HG03432 (cell line): ENCODE measurements at regions not wholly inside any gene's neighbourhood (a gene's known extent, or its start where the extent isn't known, plus 50 kb on each side); places are given as distances from the start of the nearest gene placed in this dataset.
A peak's percentile ranks its signal among the peaks of the same experiment; 100 is the strongest.

Source experiments
- ATAC-seq: cut with Tn5 transposase; IDR thresholded peaks from one replicate; pipeline ENCODE4 v1.9.1; 2021; ENCODE audit warnings: mild to moderate bottlenecking, moderate library complexity; ENCODE audit not compliant: unreplicated experiment

DNA sequence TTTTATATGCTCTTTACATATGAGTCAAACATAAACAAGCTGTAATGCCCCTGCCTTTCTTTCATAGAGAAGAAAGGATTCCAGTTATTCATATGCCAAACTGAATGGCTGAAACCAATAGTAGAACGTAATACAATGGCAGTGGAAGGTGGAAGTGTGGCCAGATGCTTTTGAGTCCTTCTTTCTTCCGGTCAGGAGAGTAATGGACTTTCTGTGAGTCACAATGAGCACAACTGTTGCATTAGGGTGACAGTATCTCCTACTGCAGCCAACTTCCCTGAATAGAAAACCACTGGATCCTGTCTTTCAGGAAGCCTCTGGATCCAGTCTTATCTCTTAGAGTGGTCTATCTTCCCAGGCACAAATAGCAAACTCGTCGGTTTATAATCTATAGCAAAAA, 855.2 kb downstream of the MAT2B start:
- peak; percentile 27 for ATAC-seq

DNA sequence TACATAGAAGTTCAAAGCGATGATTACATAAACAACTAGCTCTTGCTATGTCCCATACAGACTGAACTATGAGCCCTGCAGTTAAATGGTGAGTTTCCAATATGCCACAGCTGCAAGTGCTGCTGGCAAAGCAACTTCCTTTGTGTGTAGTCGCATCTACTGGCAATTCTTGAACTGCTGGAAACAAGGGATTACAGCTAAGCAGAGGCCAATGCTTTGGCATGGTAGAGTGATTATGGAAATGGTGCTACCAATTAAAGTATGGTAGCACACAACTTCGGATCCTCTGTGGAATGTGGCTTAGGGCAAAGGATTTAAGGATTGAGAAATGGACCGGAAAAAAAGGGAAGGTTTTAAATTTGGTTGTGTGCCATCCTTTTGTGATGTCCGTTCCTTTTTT, 856.6 kb downstream of the MAT2B start:
- no peak for ATAC-seq

DNA sequence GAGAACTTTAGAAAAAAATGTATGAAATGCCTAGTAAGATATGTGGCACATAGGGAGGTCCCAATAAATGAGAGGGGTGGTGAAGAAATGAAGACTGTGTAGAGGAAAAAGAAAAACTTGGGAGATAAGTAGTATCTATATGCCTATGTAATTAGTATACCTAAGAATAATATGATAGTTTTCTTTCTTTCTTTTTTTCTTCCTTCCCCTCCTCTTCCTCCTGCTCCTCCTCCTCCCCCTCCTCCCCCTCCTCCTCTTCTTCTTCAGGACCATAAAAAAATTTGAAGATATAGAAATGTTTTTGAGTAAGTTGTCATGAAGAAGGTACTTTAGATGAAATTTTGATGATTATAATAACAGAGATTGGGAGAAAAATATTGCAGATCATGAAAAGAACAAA, 857.4 kb downstream of the MAT2B start:
- no peak for ATAC-seq

DNA sequence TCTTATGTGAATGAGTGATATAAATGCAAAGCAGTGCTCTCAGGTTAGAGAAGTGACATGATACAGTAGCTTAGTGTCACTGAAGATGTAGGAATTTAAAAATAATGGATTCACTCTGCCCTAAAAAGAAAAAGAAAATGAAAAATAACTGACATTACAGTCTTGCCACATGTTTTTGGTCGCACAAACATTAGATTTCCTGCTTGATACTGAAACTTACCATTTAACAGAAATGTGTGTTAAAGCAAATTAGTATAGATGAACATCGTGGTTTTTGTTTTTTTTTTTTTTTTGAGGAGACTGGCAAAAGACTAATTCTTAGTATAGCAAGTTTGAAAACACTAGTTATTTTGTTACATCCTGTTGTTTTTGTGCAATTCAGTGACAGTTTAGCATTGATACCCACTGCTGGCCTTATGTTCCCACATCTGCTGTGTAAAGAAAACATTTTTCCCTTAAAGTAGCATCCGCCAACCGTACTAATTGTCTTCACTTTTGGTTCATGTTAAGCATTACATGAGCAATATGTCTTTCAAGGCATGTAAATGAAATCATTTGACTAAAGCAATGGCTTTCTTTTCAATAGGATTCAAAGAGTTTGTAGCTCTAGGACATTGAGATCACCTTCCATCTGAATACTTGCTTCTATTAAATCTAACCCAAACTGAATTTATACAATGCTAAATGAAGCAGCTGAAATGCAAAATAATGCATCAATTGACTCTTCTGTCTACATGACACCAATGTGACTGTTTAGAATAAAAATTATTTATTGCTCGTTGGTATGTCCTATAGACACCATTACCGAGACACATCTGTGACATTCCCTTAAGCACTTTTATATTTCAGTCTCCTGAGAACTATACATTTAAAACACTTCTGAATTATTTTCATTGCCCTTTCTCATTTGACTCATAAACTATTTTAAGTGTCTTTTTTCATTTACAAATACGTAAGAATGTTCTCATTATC, 859.1 kb downstream of the MAT2B start:
- no peak for ATAC-seq

DNA sequence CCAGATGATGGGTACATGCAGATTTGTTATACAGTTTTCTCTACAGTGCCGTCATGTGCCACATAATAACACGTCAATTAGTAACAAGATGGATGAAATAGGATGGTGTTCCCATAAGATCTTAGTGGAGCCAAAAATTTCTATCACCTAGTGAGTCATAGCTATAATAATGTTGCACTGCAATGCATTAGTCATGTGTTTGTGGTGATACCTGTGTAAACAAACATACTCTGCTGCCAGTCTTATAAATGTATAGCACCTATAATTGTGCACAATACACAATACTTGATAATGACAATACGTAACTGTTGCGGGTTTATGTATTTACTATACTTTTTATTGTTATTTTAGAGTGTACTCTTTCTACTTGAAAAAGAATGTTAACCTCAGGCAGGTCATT, 865.4 kb downstream of the MAT2B start:
- ATAC-seq = no peak

DNA sequence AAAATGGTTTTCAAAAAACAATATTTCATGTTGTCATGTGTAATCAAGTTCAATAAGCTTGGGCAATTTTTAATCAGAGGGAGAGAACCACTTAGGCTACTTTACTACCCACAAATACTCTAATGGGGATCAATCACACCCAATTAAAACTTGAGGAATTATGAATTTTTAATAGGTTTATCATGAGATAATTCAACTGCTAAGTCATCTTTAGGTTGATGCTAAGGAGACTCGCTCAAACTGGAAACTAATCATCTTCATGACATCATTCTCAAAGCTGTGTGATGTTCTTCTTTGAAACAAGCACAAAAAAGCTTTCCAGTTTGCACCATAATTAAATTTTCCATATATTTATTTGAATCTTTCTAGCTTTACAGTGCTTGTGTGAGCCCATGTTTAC, 867.5 kb downstream of the MAT2B start:
- no peak for ATAC-seq

DNA sequence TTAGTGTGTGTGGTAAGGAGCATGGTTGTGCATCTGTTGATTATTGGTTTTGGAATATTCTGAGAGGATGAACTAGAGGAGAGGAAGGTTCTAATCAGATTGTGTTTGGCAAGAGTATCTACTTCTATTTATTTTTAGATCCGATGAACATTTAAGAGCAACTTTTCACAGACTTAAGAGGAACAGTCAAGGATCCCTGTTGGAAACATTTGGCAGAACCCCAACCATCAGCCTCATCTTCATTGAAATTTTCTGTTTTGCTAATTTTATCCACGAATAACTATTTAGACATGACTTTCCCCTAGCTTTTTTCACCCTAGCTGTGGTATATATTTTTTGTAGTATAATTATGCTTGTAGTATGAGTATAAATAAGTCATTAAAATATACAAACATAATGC, 868.5 kb downstream of the MAT2B start:
- ATAC-seq = no peak

DNA sequence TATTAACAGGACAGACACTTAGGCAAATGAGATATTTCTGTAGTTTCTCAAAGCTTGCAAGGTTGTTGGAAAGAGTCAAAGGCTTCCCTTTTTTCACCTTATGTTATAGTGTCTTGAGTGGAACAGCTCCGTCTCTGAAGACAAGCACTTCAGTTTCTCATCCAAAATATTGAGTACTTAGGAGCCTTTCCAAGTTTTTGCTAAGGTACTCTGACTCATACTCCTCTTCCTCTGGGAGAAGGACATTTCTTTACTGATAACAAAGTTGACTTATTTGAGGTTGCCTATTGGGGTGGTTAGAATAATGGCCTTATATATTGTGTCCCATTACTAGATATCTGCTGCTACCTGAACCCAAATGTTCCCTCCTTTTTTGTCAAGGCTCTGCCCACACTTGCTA, 869.6 kb downstream of the MAT2B start:
- no peak for ATAC-seq

DNA sequence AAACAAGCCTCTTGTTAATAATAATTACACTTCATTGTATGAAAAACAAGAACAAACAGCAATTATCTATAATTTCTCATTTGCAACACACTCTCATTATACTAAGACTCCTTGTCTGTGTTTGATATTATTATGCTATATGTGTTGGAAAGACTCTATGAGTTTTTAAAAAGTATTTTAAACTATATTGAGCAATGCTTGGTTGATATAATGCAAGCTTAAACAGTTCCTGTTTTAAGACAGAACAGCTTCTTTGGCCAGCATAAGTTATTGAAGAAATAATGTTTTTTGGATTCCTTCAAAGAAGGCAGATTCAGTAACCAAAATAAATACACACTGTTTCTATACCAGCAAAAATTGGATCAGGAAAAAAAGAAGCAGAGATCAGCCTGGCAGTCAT, 871.4 kb downstream of the MAT2B start:
- ATAC-seq = no peak

DNA sequence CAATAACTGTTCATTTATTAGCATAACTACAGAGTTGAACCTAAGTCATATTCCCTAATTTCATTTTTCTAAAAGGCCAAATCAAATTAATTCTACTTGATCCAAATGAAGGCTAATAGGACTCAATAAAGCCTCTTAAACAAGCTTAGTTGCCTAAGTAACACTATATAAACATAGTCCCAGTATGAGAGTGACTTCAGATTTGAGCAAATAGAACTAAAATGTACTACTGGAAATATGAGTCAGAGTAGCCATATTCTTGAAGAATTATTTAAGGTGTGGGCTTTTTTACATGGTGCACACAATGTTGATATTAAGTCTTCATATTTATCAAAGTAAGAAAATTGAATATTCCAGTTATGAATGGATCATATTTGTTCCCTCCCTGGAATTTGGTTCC, 872.3 kb downstream of the MAT2B start:
- no peak for ATAC-seq

DNA sequence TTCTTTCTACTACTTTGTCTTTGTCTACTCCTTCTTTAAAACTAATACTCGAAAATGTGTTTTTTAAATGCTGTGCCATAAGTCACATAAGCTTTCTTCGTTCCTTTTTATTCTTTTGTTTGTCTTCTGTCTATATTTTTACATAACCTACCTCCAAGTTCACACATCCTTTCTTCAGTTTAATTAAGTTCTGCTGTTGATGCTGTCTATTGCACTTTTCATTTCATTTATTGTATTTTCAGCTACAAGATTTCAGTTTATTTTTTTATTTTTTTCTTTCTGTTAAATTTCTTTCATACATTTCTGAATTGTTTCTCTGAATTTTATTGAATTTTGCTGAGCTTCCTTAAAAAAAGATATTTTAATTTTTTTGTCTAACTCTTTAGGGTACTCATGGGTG, 878.2 kb downstream of the MAT2B start:
- no peak for ATAC-seq

DNA sequence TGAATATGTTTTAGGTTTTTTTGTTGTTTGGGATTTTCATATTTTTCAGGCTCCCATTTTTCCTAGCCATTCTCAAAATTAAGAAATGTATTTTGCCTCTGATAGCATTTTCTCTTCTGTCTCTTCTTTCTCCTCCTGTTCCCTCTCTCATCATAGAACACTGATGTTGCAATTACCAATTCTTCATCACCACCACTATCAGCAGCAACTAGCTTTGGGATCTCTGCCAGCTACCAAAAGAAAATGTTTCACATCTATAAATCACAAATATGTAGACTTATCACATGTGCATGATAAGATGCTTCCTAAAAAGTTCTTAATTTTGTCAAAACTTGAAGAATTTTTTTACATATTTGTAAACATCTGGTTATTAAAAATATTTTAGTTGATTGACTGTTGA, 887.1 kb downstream of the MAT2B start:
- ATAC-seq = no peak

DNA sequence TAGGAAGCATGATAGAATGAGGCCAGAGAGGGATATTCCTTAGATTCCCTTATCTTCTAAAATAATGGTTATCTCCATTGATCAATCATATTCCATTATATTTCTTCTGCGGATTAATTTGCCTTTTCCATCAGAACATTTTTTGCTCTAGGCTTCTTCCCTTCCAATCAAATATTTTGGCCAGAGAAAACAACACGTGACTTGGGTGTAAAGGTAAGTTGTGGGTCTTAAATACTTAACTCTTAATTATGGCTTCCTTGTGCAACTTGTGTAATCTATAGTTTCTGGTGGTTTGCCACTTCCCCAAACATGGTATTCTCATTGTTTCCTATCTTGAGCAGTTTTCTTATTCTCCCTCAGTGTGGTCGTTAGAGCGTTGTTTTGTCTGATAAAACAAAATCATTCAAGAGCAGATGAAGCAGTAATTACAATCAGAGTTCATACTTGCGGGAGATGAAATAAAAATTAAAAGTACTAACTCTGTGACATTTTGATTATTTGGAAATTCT, 889.3 kb downstream of the MAT2B start:
- no peak for ATAC-seq

DNA sequence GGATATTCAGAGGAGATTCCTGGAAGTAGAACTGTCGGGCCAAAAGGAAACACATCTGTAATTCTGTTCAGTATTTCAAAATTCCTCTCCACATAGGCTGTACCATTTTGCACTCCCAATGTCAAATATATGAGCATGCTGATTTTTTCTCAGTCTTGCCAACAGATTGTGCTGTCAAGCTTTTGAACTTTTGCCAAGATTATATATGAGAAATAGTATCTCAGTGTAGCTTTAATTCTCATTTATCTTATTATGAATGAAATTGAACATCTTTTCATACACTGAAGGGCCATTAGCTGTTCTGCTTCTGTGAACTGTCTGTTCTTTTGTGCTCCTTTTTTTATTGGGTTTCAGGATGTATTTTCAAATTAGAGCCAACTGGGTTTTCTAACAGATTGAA, 907.1 kb downstream of the MAT2B start:
- ATAC-seq = no peak

DNA sequence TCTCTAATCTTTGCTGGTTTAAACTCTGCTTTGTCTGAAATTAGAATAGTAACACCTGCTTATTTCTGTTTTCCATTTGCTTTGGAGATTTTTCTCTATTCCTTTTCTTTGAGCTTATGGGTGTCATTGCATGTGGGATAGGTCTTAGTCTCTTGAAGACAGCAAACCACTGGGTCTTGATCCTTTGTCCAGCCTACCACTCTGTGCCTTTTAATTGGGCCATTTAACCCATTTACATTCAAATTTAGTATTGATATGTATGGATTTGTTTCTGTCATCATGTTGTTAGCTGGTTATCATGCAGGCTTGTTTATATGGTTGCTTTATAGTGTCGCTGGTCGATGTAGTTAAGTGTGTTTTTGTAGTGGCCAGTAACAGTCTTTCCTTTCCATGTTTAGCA, 914.7 kb downstream of the MAT2B start:
- no peak for ATAC-seq

DNA sequence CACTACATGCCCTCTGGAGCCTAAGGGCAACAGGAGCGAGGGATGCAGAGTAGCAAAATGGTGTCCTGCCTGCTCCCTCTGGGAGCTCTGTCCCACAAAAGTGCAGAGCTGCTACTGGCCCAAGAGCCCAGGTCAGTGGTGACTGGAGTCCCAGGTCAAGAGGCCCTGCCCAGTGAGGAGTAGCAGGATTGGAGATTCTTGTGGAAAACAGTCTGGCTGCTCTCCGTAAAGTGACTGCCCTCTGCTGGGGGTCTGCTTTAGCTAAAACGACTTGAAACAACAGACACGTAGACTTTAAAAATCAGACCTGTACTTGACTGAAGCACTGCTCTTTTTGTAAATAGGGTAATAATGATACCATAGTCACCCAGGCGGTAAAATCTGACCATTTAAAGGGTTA, 917.0 kb downstream of the MAT2B start:
- no peak for ATAC-seq

DNA sequence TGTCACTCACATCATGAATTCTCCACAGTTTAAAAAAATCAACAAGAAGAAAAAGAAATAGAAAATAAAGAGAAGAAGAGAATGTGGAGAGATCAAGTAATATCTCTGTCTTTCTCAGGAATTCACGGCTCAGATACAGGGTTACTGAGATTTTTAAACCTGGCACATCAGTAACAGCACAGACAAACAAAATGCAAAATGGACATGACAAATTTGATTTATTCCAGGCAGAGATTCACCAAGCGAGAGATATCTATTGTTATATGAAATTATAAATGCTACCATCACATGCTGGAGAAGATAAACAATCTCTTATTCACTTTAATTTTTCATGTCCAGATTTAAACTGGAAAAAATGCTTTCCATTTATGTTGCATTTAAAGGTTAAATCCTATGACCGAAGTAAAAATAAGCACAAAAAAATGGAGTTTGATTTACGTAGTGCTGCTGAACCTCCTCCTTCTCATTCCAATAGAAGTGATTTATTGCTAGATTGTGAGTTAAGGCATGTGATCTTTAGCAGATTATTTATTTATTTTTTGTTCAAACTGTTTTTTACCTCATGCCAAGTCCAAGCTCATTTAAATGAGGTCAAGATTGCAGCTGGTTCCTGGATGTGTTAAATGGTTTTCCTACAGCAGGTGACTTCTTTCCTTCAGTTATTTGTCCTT, 926.4 kb downstream of the MAT2B start:
- no peak for ATAC-seq

DNA sequence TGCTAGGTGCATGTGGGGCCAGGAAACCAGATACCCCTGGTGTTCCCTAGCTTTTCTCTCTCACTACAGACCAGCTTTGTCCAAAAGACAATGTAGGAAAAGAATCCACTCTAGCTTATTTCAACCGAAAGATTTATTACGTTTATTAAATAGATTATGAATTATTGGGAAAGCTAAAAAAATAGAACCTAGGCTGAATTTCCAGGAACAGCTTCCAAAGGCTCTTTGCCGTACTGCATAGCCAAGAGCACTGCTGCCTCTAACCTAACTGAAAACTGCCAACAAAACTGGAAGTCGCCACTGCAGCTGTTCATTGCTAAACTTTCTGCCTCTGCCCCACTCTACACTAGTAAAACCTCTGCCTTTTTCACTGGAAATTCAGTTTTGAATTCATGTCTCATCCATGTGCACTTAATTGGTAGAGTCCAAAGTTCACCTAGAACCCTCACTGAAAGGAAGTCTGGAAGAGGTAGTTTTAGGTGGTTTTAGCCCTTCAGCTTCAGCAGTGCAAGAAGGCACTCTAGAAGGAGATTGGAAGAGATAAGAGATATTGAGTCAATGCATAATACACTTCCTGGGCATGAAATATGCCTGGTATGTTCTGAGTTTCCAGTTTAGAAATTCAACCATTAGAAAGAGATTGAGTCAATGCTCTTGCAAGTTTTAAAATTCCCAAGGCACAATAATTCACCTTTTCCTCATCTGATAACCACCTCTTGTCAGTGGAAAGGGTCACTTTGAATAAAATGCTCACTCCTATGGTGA, 927.9 kb downstream of the MAT2B start:
- no peak for ATAC-seq

DNA sequence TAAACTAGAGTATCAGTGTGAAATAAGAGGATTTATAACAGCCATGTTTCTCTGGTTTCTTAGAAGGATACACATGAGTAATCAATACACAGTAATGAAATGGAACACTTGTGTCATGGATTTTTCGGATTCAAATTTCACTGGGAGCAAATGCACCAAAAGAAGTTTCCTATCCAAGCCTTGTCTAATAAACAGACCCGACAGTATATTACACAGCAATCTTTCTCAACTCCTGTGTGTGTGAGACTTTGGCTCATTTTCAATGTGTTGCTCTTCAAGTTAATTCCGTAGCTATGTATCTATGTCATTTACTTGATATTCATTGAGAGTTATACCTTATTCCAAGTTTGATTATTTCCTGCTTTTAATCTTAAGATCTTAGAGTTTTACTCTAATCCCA, 930.2 kb downstream of the MAT2B start:
- ATAC-seq = no peak

DNA sequence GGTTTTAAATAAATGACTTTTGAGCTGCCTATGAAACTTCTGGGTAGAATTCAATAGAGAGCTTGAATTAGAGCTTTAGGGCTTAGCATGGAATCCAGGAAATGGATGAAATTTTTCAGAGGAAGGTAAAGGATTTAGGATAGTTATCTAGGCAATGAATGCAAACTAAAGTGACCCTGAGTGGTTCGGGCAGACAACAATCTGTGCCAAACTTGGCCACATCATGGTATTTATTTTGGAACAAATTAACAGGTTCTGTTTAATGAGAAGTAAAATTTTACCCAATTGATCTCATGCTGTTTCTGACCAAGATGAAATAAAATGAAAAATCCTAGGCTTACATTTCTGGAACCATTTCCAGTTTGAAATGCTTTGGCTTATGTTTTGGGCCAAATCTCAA, 934.4 kb downstream of the MAT2B start:
- ATAC-seq = no peak

DNA sequence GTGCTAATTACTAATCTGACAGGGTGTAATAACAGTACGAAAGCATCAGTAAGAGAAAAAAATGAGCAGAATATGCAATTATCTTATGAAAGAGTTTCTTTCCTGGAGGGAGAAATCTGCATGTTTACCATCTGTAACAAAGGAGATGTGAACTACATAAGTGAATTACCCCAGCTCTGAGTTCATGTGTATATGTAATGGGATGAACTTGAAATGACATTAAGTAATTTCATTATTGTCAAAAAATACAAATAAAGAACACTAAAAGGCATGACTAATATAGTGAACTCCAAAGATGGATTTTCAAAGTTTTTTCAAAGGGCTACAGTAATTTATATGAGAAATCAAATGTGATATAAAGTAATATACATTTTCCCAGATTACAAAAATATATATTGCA, 944.0 kb downstream of the MAT2B start:
- no peak for ATAC-seq
